Activated naive CD8-positive, alpha-beta T cell treated with anti-CD3 and anti-CD28 coated beads for 36 hours (primary cell): ENCODE measurements at regions not wholly inside any gene's neighbourhood (a gene's known extent, or its start where the extent isn't known, plus 50 kb on each side); places are given as distances from the start of the nearest gene placed in this dataset.

ENCODE experiments used
- DNase-seq: peaks from one replicate; pipeline ENCODE4 v3.0.0; 2021
- H3K27ac Mint-ChIP-seq: one replicate; pipeline ENCODE4 v1.8.0; 2022; ENCODE audit warnings: mild to moderate bottlenecking, moderate library complexity, mixed read lengths
- H3K27me3 Mint-ChIP-seq: one replicate; pipeline ENCODE4 v1.8.0; 2022; ENCODE audit warnings: mild to moderate bottlenecking, mixed read lengths
- H3K36me3 Mint-ChIP-seq: one replicate; pipeline ENCODE4 v1.8.0; 2021; ENCODE audit warnings: mild to moderate bottlenecking, mixed read lengths
- H3K4me1 Mint-ChIP-seq: one replicate; pipeline ENCODE4 v1.8.0; 2021; ENCODE audit warnings: mixed read lengths
- H3K4me3 Mint-ChIP-seq: one replicate; pipeline ENCODE4 v1.8.0; 2022; ENCODE audit warnings: mild to moderate bottlenecking, moderate library complexity, mixed read lengths
- H3K9me3 Mint-ChIP-seq: one replicate; pipeline ENCODE4 v1.8.0; 2022; ENCODE audit warnings: mixed read lengths

GRCh38 chr13:38180670-38181069 lies 169.0 kb upstream of the UFM1 start:
- H3K27me3 Mint-ChIP-seq = no peaks in the 10 kb centered on the region
- H3K36me3 Mint-ChIP-seq = peaks cover 3% of the 10 kb centered on the region

GRCh38 chr13:38180126-38180525 lies 169.5 kb upstream of the UFM1 start:
- no peak for DNase-seq
- H3K4me1 Mint-ChIP-seq = peaks cover 10% of the 10 kb centered on the region
- no peaks in the 10 kb centered on the region for H3K9me3 Mint-ChIP-seq
- no peak overlapping the region for H3K27ac Mint-ChIP-seq
- H3K36me3 Mint-ChIP-seq = peaks cover 3% of the 10 kb centered on the region
- H3K4me3 Mint-ChIP-seq = no peak overlapping the region
- no peaks in the 10 kb centered on the region for H3K27me3 Mint-ChIP-seq

More at GRCh38 chr13:38180670-38181069, 169.0 kb upstream of the UFM1 start:
- H3K4me1 Mint-ChIP-seq = peaks cover 10% of the 10 kb centered on the region
- peak overlapping the region; percentile 4 for H3K27ac Mint-ChIP-seq
- DNase-seq = no peak
- H3K9me3 Mint-ChIP-seq = no peaks in the 10 kb centered on the region
- peak overlapping the region; percentile 36 for H3K4me3 Mint-ChIP-seq

GRCh38 chr13:38176664-38177063 lies 173.0 kb upstream of the UFM1 start:
- no peaks in the 10 kb centered on the region for H3K27me3 Mint-ChIP-seq
- H3K4me1 Mint-ChIP-seq = peaks cover 10% of the 10 kb centered on the region
- H3K27ac Mint-ChIP-seq = no peak overlapping the region
- no peak overlapping the region for H3K4me3 Mint-ChIP-seq
- no peak for DNase-seq
- peaks cover 3% of the 10 kb centered on the region for H3K36me3 Mint-ChIP-seq
- H3K9me3 Mint-ChIP-seq = peaks cover 2% of the 10 kb centered on the region

- Mint-ChIP-seq H3K27ac (no peak overlapping the region), H3K9me3 (peaks cover 2% of the 10 kb centered on the region), H3K4me3 (no peak overlapping the region), H3K4me1 (no peaks in the 10 kb centered on the region), H3K27me3 (no peaks in the 10 kb centered on the region), H3K36me3 (no peaks in the 10 kb centered on the region)
- DNase-seq = no peak
Observed at GRCh38 chr13:38173403-38173802, 176.2 kb upstream of the UFM1 start.

GRCh38 chr13:38167164-38167822 lies 182.4 kb upstream of the UFM1 start:
- H3K9me3 Mint-ChIP-seq = no peaks in the 10 kb centered on the region
- no peaks in the 10 kb centered on the region for H3K36me3 Mint-ChIP-seq
- DNase-seq = no peak
- no peaks in the 10 kb centered on the region for H3K27me3 Mint-ChIP-seq
- H3K27ac Mint-ChIP-seq = no peak overlapping the region
- H3K4me1 Mint-ChIP-seq = peaks cover 8% of the 10 kb centered on the region
- H3K4me3 Mint-ChIP-seq = no peak overlapping the region

- no peaks in the 10 kb centered on the region for H3K9me3 Mint-ChIP-seq
- DNase-seq = no peak
- H3K4me1 Mint-ChIP-seq = peaks cover 8% of the 10 kb centered on the region
- H3K27me3 Mint-ChIP-seq = no peaks in the 10 kb centered on the region
- H3K4me3 Mint-ChIP-seq = no peak overlapping the region
- H3K36me3 Mint-ChIP-seq = no peaks in the 10 kb centered on the region
- H3K27ac Mint-ChIP-seq = no peak overlapping the region
Observed at GRCh38 chr13:38166116-38166515, 183.5 kb upstream of the UFM1 start.

- Mint-ChIP-seq H3K4me1 (no peaks in the 10 kb centered on the region), H3K27me3 (no peaks in the 10 kb centered on the region), H3K4me3 (no peak overlapping the region), H3K27ac (no peak overlapping the region), H3K36me3 (no peaks in the 10 kb centered on the region), H3K9me3 (peaks cover 2% of the 10 kb centered on the region)
- no peak for DNase-seq
Observed at GRCh38 chr13:38160131-38160530, 189.5 kb upstream of the UFM1 start.

GRCh38 chr13:38159710-38160109 lies 189.9 kb upstream of the UFM1 start:
- Mint-ChIP-seq H3K9me3 (peaks cover 2% of the 10 kb centered on the region), H3K4me3 (no peak overlapping the region), H3K36me3 (no peaks in the 10 kb centered on the region), H3K4me1 (no peaks in the 10 kb centered on the region), H3K27me3 (no peaks in the 10 kb centered on the region), H3K27ac (no peak overlapping the region)
- DNase-seq = no peak

GRCh38 chr13:38147050-38147449 lies 202.6 kb upstream of the UFM1 start:
- Mint-ChIP-seq H3K27ac (no peak overlapping the region), H3K4me1 (no peaks in the 10 kb centered on the region), H3K27me3 (no peaks in the 10 kb centered on the region), H3K4me3 (no peak overlapping the region), H3K9me3 (peaks cover 8% of the 10 kb centered on the region), H3K36me3 (no peaks in the 10 kb centered on the region)
- no peak for DNase-seq

GRCh38 chr13:38141792-38142191 lies 207.9 kb upstream of the UFM1 start:
- Mint-ChIP-seq H3K9me3 (peaks cover 5% of the 10 kb centered on the region), H3K27ac (no peak overlapping the region), H3K27me3 (no peaks in the 10 kb centered on the region), H3K36me3 (no peaks in the 10 kb centered on the region), H3K4me1 (no peaks in the 10 kb centered on the region), H3K4me3 (no peak overlapping the region)
- no peak for DNase-seq

GRCh38 chr13:38135592-38135991 lies 214.1 kb upstream of the UFM1 start:
- Mint-ChIP-seq H3K4me3 (no peak overlapping the region), H3K36me3 (no peaks in the 10 kb centered on the region), H3K27me3 (no peaks in the 10 kb centered on the region), H3K9me3 (peaks cover 10% of the 10 kb centered on the region), H3K27ac (no peak overlapping the region), H3K4me1 (no peaks in the 10 kb centered on the region)
- DNase-seq = no peak

- no peaks in the 10 kb centered on the region for H3K27me3 Mint-ChIP-seq
- no peaks in the 10 kb centered on the region for H3K36me3 Mint-ChIP-seq
- no peaks in the 10 kb centered on the region for H3K4me1 Mint-ChIP-seq
- no peak for DNase-seq
- no peak overlapping the region for H3K4me3 Mint-ChIP-seq
- no peak overlapping the region for H3K27ac Mint-ChIP-seq
- H3K9me3 Mint-ChIP-seq = peaks cover 4% of the 10 kb centered on the region
Observed at GRCh38 chr13:38121267-38121666, 228.4 kb upstream of the UFM1 start.

- Mint-ChIP-seq H3K4me1 (no peaks in the 10 kb centered on the region), H3K27me3 (no peaks in the 10 kb centered on the region), H3K27ac (no peak overlapping the region), H3K9me3 (peaks cover 8% of the 10 kb centered on the region), H3K4me3 (no peak overlapping the region), H3K36me3 (no peaks in the 10 kb centered on the region)
- DNase-seq = no peak
Observed at GRCh38 chr13:38103851-38104250, 234.3 kb upstream of the TRPC4 start.

GRCh38 chr13:38099751-38100150 lies 230.2 kb upstream of the TRPC4 start:
- Mint-ChIP-seq H3K4me1 (no peaks in the 10 kb centered on the region), H3K36me3 (no peaks in the 10 kb centered on the region), H3K27me3 (no peaks in the 10 kb centered on the region), H3K27ac (no peak overlapping the region), H3K9me3 (peaks cover 4% of the 10 kb centered on the region), H3K4me3 (no peak overlapping the region)
- no peak for DNase-seq

GRCh38 chr13:38093425-38093824 lies 223.9 kb upstream of the TRPC4 start:
- H3K9me3 Mint-ChIP-seq = peaks cover 2% of the 10 kb centered on the region
- no peak for DNase-seq
- no peaks in the 10 kb centered on the region for H3K4me1 Mint-ChIP-seq
- H3K4me3 Mint-ChIP-seq = no peak overlapping the region
- no peaks in the 10 kb centered on the region for H3K36me3 Mint-ChIP-seq
- H3K27ac Mint-ChIP-seq = no peak overlapping the region
- no peaks in the 10 kb centered on the region for H3K27me3 Mint-ChIP-seq

GRCh38 chr13:38090913-38091312 lies 221.3 kb upstream of the TRPC4 start:
- no peak overlapping the region for H3K27ac Mint-ChIP-seq
- no peaks in the 10 kb centered on the region for H3K27me3 Mint-ChIP-seq
- no peak for DNase-seq
- H3K4me1 Mint-ChIP-seq = no peaks in the 10 kb centered on the region
- no peak overlapping the region for H3K4me3 Mint-ChIP-seq
- peaks cover 3% of the 10 kb centered on the region for H3K9me3 Mint-ChIP-seq
- H3K36me3 Mint-ChIP-seq = no peaks in the 10 kb centered on the region
